Astrocyte (in vitro differentiated cells and primary cell): ENCODE measurements at regions not wholly inside any gene's neighbourhood (a gene's known extent, or its start where the extent isn't known, plus 50 kb on each side); places are given as distances from the start of the nearest gene placed in this dataset.

Experiments used
- CTCF ChIP-seq: IDR thresholded peaks from 2 replicates; pipeline ENCODE4 v1.5.1; 2011; ENCODE audit warnings: low read depth, mild to moderate bottlenecking, inconsistent platforms, low read length, moderate library complexity; ENCODE audit not compliant: insufficient read depth
- EZH2 ChIP-seq: IDR thresholded peaks from 2 replicates; pipeline ENCODE4 v1.6.1; 2012; ENCODE audit warnings: mild to moderate bottlenecking, low read length, inconsistent platforms; ENCODE audit not compliant: insufficient read depth

GRCh38 chr1:228905701-228906101 is 170.4 kb downstream of the RHOU start:
- TF ChIP-seq CTCF (no peak), EZH2 (no peak)
